ENCODE measurements at regions not wholly inside any gene's neighbourhood (a gene's known extent, or its start where the extent isn't known, plus 50 kb on each side); places are given as distances from the start of the nearest gene placed in this dataset.

DNA sequence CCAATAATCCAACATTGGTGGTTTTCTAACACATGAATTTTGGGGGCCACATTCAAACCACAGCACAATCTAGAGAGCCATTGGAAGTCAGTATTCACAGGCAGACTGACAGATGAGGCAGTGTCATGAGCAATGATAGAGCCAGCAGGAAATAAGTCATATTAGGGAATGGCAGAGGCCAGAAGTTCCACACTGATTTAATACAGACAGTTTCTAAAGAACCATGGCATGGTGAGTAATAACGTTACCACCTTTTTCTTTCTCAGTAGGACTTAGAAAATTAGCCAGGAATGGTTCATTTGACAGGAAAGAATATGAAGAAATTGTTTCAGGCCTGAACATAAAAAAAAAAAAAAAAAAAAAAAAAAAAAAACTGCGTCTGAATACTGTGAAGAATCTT, 210.3 kb downstream of the GPAM start:
- TF ChIP-seq, protein P1, sequence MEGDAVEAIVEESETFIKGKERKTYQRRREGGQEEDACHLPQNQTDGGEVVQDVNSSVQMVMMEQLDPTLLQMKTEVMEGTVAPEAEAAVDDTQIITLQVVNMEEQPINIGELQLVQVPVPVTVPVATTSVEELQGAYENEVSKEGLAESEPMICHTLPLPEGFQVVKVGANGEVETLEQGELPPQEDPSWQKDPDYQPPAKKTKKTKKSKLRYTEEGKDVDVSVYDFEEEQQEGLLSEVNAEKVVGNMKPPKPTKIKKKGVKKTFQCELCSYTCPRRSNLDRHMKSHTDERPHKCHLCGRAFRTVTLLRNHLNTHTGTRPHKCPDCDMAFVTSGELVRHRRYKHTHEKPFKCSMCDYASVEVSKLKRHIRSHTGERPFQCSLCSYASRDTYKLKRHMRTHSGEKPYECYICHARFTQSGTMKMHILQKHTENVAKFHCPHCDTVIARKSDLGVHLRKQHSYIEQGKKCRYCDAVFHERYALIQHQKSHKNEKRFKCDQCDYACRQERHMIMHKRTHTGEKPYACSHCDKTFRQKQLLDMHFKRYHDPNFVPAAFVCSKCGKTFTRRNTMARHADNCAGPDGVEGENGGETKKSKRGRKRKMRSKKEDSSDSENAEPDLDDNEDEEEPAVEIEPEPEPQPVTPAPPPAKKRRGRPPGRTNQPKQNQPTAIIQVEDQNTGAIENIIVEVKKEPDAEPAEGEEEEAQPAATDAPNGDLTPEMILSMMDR (IDR thresholded peaks at IDR 0.05; ENCODE audit: borderline replicate concordance, control extremely low read depth, extremely low read depth, insufficient read depth, missing control alignments), result no peak
- in situ Hi-C loops (cut with MboI; ENCODE audit: low sequenced_read_pairs, unreplicated experiment), result no loop called here
- DNase-seq (ENCODE audit: low spot score), result no peak

DNA sequence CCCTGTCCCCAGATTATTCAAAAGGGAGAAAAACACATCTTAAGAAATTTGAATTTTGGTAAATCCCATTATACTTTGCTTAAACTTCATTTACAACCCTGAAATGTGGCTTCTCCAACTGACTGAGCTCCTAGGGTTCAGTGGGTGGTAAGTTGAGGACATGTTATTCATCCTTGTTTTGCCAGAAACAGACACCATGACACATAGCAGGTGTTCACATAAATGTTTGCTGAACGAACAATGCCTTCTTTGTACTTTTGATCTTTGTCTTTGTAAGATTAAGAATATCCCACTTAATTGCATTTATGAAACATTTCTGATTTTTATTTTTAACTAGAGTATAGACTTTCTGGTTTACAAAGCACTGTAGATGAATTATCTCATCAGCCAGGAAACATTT, 209.7 kb downstream of the GPAM start:
- TF ChIP-seq, protein P1 (IDR thresholded peaks at IDR 0.05; ENCODE audit: borderline replicate concordance, control extremely low read depth, extremely low read depth, insufficient read depth, missing control alignments), result no peak
- DNase-seq (ENCODE audit: low spot score), result no peak
- in situ Hi-C loops (cut with MboI; ENCODE audit: low sequenced_read_pairs, unreplicated experiment), result no loop called here

DNA sequence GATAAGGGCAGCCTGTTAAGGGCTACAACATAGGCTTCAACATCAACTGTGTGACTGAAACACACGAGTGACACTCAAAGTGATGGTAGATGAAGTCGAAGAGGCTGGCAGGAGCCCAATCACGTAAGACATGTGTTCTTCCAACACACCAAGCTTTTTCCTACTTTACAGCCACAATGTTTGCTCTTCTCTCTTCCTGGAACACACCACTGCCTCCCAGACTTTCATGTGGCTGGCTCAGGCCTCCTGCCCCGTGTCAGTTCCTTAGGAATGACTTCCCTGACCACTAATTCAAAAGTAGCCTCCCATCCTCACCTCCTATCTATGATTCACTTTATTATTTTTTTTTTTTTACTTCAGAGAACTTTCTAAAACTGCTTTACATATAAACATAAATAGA, 209.2 kb downstream of the GPAM start:
- in situ Hi-C loops (cut with MboI; ENCODE audit: low sequenced_read_pairs, unreplicated experiment), result no loop called here
- DNase-seq (ENCODE audit: low spot score), result no peak
- TF ChIP-seq, protein P1 (IDR thresholded peaks at IDR 0.05; ENCODE audit: borderline replicate concordance, control extremely low read depth, extremely low read depth, insufficient read depth, missing control alignments), result no peak

DNA sequence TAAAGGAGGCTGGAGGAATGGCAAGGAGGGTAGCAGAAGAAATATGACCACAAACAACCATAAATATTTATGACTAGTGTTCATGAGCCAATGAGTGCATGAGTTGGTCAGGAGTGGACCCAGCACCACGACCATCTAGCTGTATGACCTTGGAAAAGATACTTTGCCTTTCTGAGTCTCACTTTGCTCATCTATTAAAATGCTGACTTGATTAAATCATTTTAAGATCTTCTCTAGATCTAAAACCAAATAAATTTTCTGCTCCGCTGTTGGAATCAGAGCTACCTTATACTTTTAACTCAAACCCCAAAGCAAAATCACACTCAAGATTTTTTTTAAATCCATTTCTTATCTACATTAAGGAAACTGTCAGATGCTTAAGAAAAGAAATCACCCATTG, 207.0 kb downstream of the GPAM start:
- TF ChIP-seq, protein P1 (IDR thresholded peaks at IDR 0.05; ENCODE audit: borderline replicate concordance, control extremely low read depth, extremely low read depth, insufficient read depth, missing control alignments), result no peak
- in situ Hi-C loops (cut with MboI; ENCODE audit: low sequenced_read_pairs, unreplicated experiment), result no loop called here
- DNase-seq (ENCODE audit: low spot score), result no peak

DNA sequence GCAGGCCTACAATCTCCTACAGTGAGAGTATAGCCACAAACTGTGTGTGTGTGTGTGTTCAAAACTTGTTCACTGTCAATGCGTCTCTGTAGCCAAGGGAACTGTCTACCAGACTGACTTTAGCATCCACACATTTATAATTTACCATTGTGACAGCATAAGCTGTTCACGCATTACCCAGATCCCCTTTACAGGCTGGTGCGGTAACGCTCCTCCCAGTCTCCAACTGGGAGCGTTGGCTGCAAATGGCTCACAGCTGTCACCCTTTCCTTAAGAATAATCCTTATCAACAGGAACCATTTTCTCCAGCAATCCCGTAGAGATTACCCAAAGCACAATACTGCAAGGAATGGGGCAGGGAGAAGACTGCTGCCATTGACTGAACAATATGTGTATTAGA, 199.5 kb downstream of the GPAM start:
- DNase-seq (ENCODE audit: low spot score), result no peak
- in situ Hi-C loops (cut with MboI; ENCODE audit: low sequenced_read_pairs, unreplicated experiment), result no loop called here
- TF ChIP-seq, protein P1 (IDR thresholded peaks at IDR 0.05; ENCODE audit: borderline replicate concordance, control extremely low read depth, extremely low read depth, insufficient read depth, missing control alignments), result no peak

DNA sequence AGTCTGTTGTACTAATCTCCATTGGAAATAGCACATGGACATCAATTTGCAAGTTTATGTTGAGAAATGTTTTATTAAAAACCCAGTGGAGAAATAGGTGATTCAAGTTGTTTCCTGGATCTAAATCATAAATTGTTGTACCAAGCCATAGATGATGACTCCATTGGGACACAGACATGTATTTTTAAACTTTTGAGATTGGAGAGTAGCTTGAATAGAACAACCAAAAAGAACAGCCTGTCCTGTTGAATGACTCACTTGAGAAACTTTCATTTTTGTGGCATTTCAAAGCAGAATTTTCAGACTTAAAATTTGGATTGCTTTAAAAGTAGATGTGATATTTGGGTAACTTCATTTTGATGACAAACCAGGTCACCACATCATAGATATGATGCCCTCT, 197.5 kb downstream of the GPAM start:
- TF ChIP-seq, protein P1 (IDR thresholded peaks at IDR 0.05; ENCODE audit: borderline replicate concordance, control extremely low read depth, extremely low read depth, insufficient read depth, missing control alignments), result no peak
- in situ Hi-C loops (cut with MboI; ENCODE audit: low sequenced_read_pairs, unreplicated experiment), result no loop called here
- no peak for DNase-seq (ENCODE audit: low spot score)

DNA sequence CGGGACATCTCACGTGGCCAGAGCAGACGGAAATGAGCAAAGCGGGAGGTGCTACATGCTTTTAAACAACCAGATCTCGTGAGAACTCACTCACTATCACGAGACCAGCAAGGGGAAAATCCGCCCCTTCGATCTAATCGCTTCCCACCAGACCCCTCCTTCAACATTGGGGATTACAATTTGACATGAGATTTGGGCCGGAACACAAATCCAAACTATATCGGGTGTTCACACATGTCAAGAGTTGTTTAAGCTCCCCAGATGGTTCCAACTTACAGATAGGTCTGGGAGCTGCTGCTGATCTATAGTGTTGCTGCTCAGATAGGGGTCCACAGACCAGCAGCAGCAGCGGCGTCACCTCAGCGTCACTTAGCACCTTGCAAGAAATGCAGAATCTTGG, 194.9 kb downstream of the GPAM start:
- in situ Hi-C loops (cut with MboI; ENCODE audit: low sequenced_read_pairs, unreplicated experiment), result no loop called here
- TF ChIP-seq, protein P1 (IDR thresholded peaks at IDR 0.05; ENCODE audit: borderline replicate concordance, control extremely low read depth, extremely low read depth, insufficient read depth, missing control alignments), result no peak
- no peak for DNase-seq (ENCODE audit: low spot score)

Measured in GM13976 (cell line).